Breast epithelium (tissue), 3 donors: ENCODE measurements at regions not wholly inside any gene's neighbourhood (a gene's known extent, or its start where the extent isn't known, plus 50 kb on each side); places are given as distances from the start of the nearest gene placed in this dataset.

Source experiments
- POLR2A ChIP-seq: fragments of 450-650 bp; IDR thresholded peaks from one replicate; pipeline ENCODE4 v1.6.1; 2016; ENCODE audit warnings: antibody characterized with exemption, mild to moderate bottlenecking, moderate library complexity
- POLR2AphosphoS5 ChIP-seq, 3 donors: sonication (generic); formaldehyde crosslinking; IDR thresholded peaks; one replicate each; pipeline ENCODE4 v1.6.1; 2017; ENCODE audit warnings: antibody characterized with exemption in 3 of 3
- TF ChIP-seq, protein P1 (sequence below), 3 donors: fragments of 450-650 bp; IDR thresholded peaks; one replicate each; pipeline ENCODE4 v1.5.1; 2016 to 2017; ENCODE audit warnings: antibody characterized with exemption in 3 of 3, mild to moderate bottlenecking in 3 of 3, moderate library complexity in 3 of 3

DNA sequence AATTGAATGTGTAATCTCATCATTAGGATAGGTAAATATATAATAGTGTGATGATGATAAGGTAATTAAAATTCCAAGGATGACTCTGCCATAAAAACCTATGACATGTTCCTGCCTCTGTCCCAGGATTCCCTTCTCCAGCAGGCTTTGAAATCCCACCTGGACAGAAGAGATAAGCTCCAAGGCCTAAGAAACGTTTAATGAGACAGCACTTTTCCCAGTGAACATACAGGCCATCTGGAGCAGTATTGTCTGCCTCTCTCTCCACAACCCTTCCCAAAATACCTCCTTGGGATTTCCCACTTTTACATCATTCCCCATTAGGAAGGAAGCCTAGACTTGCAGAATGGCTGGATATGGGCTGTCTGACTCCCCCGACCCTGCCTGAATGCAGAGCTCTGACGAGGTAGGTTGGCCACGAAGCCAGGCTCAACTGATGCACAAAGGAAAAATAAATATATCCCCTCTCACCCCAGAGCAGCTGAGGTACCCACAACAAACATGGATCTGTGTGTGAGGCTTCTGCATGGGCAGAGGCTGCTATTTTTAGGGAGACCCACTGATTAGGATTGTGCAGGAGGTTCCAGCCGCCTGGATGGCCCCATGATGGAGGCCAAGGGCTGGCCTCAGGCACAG lies 71.0 kb downstream of the TMPRSS5 start:
- TF ChIP-seq POLR2A: no peak
- TF ChIP-seq, protein P1, sequence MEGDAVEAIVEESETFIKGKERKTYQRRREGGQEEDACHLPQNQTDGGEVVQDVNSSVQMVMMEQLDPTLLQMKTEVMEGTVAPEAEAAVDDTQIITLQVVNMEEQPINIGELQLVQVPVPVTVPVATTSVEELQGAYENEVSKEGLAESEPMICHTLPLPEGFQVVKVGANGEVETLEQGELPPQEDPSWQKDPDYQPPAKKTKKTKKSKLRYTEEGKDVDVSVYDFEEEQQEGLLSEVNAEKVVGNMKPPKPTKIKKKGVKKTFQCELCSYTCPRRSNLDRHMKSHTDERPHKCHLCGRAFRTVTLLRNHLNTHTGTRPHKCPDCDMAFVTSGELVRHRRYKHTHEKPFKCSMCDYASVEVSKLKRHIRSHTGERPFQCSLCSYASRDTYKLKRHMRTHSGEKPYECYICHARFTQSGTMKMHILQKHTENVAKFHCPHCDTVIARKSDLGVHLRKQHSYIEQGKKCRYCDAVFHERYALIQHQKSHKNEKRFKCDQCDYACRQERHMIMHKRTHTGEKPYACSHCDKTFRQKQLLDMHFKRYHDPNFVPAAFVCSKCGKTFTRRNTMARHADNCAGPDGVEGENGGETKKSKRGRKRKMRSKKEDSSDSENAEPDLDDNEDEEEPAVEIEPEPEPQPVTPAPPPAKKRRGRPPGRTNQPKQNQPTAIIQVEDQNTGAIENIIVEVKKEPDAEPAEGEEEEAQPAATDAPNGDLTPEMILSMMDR (IDR thresholded peaks at IDR 0.05): no peak
- no peak for TF ChIP-seq POLR2AphosphoS5 (IDR thresholded peaks at IDR 0.05)
